SK-N-MC (cell line): ENCODE measurements at regions not wholly inside any gene's neighbourhood (a gene's known extent, or its start where the extent isn't known, plus 50 kb on each side); places are given as distances from the start of the nearest gene placed in this dataset.

Source experiments
- EZH2 ChIP-seq: fragments of 200-600 bp; sonication (generic); IDR thresholded peaks from one replicate; pipeline ENCODE4 v1.6.1; 2017; ENCODE audit warnings: antibody characterized with exemption
- POLR2AphosphoS5 ChIP-seq: IDR thresholded peaks from 2 replicates; pipeline ENCODE4 v1.6.1; 2012; ENCODE audit warnings: mild to moderate bottlenecking, low read depth, low read length, borderline replicate concordance

GRCh38 chr2:192888109-192888508 lies 693.4 kb upstream of the TMEFF2 start:
- no peak for TF ChIP-seq EZH2
- TF ChIP-seq POLR2AphosphoS5 = no peak
